Hepatocyte (in vitro differentiated cells): ENCODE measurements at regions not wholly inside any gene's neighbourhood (a gene's known extent, or its start where the extent isn't known, plus 50 kb on each side); places are given as distances from the start of the nearest gene placed in this dataset.

Experiments used
- CTCF ChIP-seq: fragments of 200-600 bp; sonication (generic); IDR thresholded peaks from 2 replicates; pipeline ENCODE4 v1.5.1; 2016; ENCODE audit warnings: antibody characterized with exemption, mild to moderate bottlenecking; ENCODE audit not compliant: poor library complexity
- EZH2phosphoT487 ChIP-seq: fragments of 200-600 bp; sonication (generic); IDR thresholded peaks from one replicate; pipeline ENCODE4 v1.6.1; 2018; ENCODE audit warnings: antibody characterized with exemption, mild to moderate bottlenecking, low read depth, moderate library complexity; ENCODE audit not compliant: unreplicated experiment, severe bottlenecking

GRCh38 chr1:5001466-5001865 is 347.1 kb downstream of the AJAP1 start:
- no peak for TF ChIP-seq CTCF
- TF ChIP-seq EZH2phosphoT487 = no peak
